H1 (cell line): ENCODE measurements at regions not wholly inside any gene's neighbourhood (a gene's known extent, or its start where the extent isn't known, plus 50 kb on each side); places are given as distances from the start of the nearest gene placed in this dataset.

Experiments used
- ASH2L ChIP-seq: fragments of 200-600, 300-600 bp; sonication (generic); IDR thresholded peaks from one replicate; pipeline ENCODE4 v1.7.1; 2017; ENCODE audit warnings: low read length
- FOSL1 ChIP-seq: IDR thresholded peaks from 2 replicates; pipeline ENCODE4 v1.6.1; 2011; ENCODE audit warnings: mild to moderate bottlenecking, low read depth, low read length, moderate library complexity; ENCODE audit not compliant: insufficient read depth
- YY1 ChIP-seq: IDR thresholded peaks from 2 replicates; pipeline ENCODE4 v1.6.1; 2011; ENCODE audit warnings: low read depth, mild to moderate bottlenecking, low read length
- ZNF274 ChIP-seq: IDR thresholded peaks from 2 replicates; pipeline ENCODE4 v1.7.0; 2012; ENCODE audit warnings: low read length, borderline replicate concordance; ENCODE audit errors: extremely low read depth

DNA sequence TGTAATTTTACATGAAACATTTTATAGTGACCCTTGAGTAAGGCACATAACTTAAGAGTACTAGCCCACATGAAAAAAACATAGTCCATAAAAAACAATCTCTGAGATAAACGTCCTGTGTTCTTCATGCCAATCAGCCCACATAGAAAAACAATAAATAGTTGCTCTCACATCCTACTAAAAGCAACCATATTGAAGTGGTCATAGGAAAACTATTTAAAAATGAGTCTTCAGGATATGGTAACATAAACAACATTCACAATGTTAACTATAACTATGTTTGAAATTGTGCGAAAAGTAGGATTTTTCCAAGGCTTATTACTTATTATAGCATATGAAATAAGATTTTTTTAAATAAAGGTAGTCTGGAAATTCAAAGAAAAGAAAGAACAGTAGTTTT lies 77.1 kb upstream of the EPHA5 start:
- TF ChIP-seq ASH2L (no peak), FOSL1 (no peak), ZNF274 (no peak), YY1 (no peak)
